ENCODE measurements at regions not wholly inside any gene's neighbourhood (a gene's known extent, or its start where the extent isn't known, plus 50 kb on each side); places are given as distances from the start of the nearest gene placed in this dataset.

DNA sequence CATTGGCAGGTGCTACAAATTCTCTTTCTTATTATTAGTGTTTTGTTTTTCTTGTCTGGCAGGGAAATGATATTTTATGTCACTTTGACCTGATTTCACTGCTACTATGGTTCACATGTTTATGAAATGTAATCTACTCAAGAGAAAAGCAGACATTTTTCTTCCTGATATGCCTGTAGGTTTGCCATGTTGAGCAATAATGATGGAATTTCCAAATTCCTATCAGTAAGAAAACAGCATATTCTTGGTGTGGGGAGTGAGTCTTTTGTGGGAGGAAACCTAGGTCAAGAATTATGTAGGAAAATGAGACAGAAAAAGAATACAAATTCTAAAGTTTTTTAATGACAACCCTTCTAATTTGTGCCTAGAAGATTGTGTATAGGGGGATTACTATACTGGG, 356.4 kb downstream of the SLC4A3 start:
- no peaks in the 10 kb centered on the region for H3K9me3 ChIP-seq (ENCODE audit: control insufficient read depth, low read depth, low read length)
- no peaks in the 10 kb centered on the region for H3K4me1 ChIP-seq (ENCODE audit: insufficient read depth, low read length)
- H3K14ac ChIP-seq (ENCODE audit: insufficient read depth, low read length) = no peak overlapping the region
- H3K27ac Mint-ChIP-seq = no peak overlapping the region
- no peak overlapping the region for H3K4me3 Mint-ChIP-seq
- no peaks in the 10 kb centered on the region for H4K20me1 ChIP-seq (ENCODE audit: control insufficient read depth, insufficient read depth, insufficient read length)
- no peaks in the 10 kb centered on the region for H3K79me2 ChIP-seq (ENCODE audit: insufficient read depth, low read length)
- H3K4ac ChIP-seq (ENCODE audit: low read depth, low read length) = no peak overlapping the region
- no peak overlapping the region for H2BK15ac ChIP-seq (ENCODE audit: low read depth, low read length)
- H3K4me2 ChIP-seq (ENCODE audit: insufficient read depth, insufficient read length, low read length) = no peak overlapping the region
- H3K27me3 ChIP-seq (ENCODE audit: insufficient read depth, low read length) = no peaks in the 10 kb centered on the region
- no peak overlapping the region for H3K18ac ChIP-seq (ENCODE audit: insufficient read length, low read depth, low read length)
- no peak overlapping the region for H4K5ac ChIP-seq (ENCODE audit: insufficient read length, low read depth, low read length)
- TF ChIP-seq, protein P1, sequence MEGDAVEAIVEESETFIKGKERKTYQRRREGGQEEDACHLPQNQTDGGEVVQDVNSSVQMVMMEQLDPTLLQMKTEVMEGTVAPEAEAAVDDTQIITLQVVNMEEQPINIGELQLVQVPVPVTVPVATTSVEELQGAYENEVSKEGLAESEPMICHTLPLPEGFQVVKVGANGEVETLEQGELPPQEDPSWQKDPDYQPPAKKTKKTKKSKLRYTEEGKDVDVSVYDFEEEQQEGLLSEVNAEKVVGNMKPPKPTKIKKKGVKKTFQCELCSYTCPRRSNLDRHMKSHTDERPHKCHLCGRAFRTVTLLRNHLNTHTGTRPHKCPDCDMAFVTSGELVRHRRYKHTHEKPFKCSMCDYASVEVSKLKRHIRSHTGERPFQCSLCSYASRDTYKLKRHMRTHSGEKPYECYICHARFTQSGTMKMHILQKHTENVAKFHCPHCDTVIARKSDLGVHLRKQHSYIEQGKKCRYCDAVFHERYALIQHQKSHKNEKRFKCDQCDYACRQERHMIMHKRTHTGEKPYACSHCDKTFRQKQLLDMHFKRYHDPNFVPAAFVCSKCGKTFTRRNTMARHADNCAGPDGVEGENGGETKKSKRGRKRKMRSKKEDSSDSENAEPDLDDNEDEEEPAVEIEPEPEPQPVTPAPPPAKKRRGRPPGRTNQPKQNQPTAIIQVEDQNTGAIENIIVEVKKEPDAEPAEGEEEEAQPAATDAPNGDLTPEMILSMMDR (conservative IDR thresholded peaks at IDR 0.05) = no peak
- H3K56ac ChIP-seq (ENCODE audit: insufficient read length, low read depth, low read length) = no peak overlapping the region
- no peak overlapping the region for H2BK5ac ChIP-seq (ENCODE audit: insufficient read length, low read length)
- no peak overlapping the region for H2BK20ac ChIP-seq (ENCODE audit: low read depth, low read length, poor library complexity, severe bottlenecking)
- no peaks in the 10 kb centered on the region for H3K23me2 ChIP-seq (ENCODE audit: insufficient read length, low read depth, low read length, poor library complexity, severe bottlenecking)
- no peak overlapping the region for H2BK12ac ChIP-seq (ENCODE audit: insufficient read length, low read depth, low read length)
- H2BK120ac ChIP-seq (ENCODE audit: low read depth, low read length, poor library complexity, severe bottlenecking) = no peak overlapping the region
- no peaks in the 10 kb centered on the region; a peak in 1 of 5 replicates for H3K9me3 Mint-ChIP-seq
- no peak for DNase-seq
- no peak overlapping the region for H2AK5ac ChIP-seq (ENCODE audit: insufficient read length, low read length)
- H4K91ac ChIP-seq (ENCODE audit: insufficient read length, low read depth, low read length) = no peak overlapping the region
- H3K9ac ChIP-seq (ENCODE audit: extremely low read depth, insufficient read length, low read length) = no peak overlapping the region
- no peaks in the 10 kb centered on the region for H3K27me3 Mint-ChIP-seq (ENCODE audit: low read depth)
- no peaks in the 10 kb centered on the region for H3K79me1 ChIP-seq (ENCODE audit: insufficient read depth, low read depth, low read length, poor library complexity, severe bottlenecking)
- no peak overlapping the region for H3K23ac ChIP-seq (ENCODE audit: insufficient read length, low read depth, low read length)
- H3K27ac ChIP-seq (ENCODE audit: insufficient read length, low read depth, low read length) = no peak overlapping the region
- H3K36me3 Mint-ChIP-seq (ENCODE audit: insufficient read depth in 1 of 3, low read depth in 3 of 3) = no peaks in the 10 kb centered on the region
- H2AFZ ChIP-seq (ENCODE audit: low read length) = no peak overlapping the region
- no peaks in the 10 kb centered on the region for H3K4me1 Mint-ChIP-seq
- H3T11ph ChIP-seq (ENCODE audit: low read length) = no peak overlapping the region
- no peak overlapping the region for H4K8ac ChIP-seq (replicated peaks; ENCODE audit: insufficient read length, low read depth, low read length)
